Mesodermal cell (in vitro differentiated cells): ENCODE measurements at regions not wholly inside any gene's neighbourhood (a gene's known extent, or its start where the extent isn't known, plus 50 kb on each side); places are given as distances from the start of the nearest gene placed in this dataset.

Experiments used
- H3K27ac ChIP-seq: 2 replicates; pipeline ENCODE4 v1.7.0; 2013; ENCODE audit warnings: mild to moderate bottlenecking, low read depth, low read length, moderate library complexity; ENCODE audit not compliant: severe bottlenecking
- H3K36me3 ChIP-seq: 2 replicates; pipeline ENCODE4 v1.7.1; 2013; ENCODE audit warnings: mild to moderate bottlenecking, low read length, moderate library complexity; ENCODE audit not compliant: control insufficient read depth, insufficient read depth
- H3K4me1 ChIP-seq: one replicate; pipeline ENCODE4 v1.7.1; 2013; ENCODE audit warnings: mild to moderate bottlenecking, low read length; ENCODE audit not compliant: insufficient read depth, control insufficient read depth, poor library complexity, severe bottlenecking
- H3K4me3 ChIP-seq: 2 replicates; pipeline ENCODE4 v1.7.0; 2013; ENCODE audit warnings: low read length, control low read depth, mild to moderate bottlenecking; ENCODE audit not compliant: insufficient read depth, poor library complexity, severe bottlenecking; ENCODE audit errors: extremely low read depth
- H3K9me3 ChIP-seq: 2 replicates; pipeline ENCODE4 v1.7.1; 2013; ENCODE audit warnings: mild to moderate bottlenecking, low read length, moderate library complexity; ENCODE audit not compliant: control insufficient read depth
- WGBS, 2 experiments: methylation state at CpG; one replicate each; pipeline ENCODE4 v1.1.5; 2013; ENCODE audit warnings: missing lambda C conversion rate in 2 of 2; ENCODE audit not compliant: insufficient coverage in 2 of 2; 5-methylcytosine and 5-hydroxymethylcytosine counted together

DNA sequence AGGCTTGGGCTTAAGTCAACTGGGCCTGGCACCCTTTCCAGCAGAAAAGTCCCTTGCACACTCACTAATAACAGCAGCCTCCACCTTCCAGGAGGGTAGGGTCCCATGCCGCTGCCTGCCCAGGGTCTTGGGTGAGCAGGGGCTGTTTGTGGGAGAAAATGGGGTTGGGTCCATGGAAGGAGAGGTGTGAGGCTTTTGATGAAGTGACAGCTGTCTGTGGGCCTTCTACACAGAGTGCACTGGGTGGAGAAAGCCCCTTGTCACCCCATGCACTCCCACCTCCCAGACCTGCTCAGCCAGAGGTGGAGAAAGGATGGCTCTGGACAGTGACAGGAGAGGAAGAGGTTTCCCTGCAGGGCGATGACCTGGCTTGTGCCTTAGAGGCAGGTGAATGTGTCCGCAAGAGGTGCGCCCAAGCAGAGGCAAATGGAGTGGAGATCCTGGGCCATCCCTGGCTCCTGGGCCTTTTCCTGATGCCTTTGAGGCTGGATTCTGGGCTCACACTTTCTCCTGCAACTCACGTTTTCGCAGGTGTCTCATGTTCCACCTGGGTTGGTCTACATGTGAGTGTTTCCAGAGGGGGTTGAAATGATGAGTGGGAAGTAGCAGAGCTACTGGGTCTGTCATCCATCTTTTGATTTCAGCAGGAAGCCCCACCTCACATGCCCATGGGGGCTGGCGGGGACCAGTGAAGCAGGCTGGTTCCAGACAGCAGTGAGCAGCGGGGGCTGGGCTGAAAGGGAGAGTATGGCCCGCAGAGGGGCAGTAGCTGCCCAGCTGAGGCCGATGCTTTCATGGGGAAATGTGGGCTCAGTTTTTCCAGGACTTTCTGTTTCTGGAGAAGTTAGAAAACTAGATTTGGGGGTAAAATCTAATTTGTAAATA, 85.2 kb upstream of the PRR23E start:
- WGBS, 2 experiments: 88 to 93% methylated on average over 5 to 9 of the region's 10 CpGs
- no peaks in the 10 kb centered on the region for H3K36me3 ChIP-seq
- H3K9me3 ChIP-seq: peaks cover 15% of the 10 kb centered on the region
- H3K4me1 ChIP-seq: no peaks in the 10 kb centered on the region
- no peak overlapping the region for H3K4me3 ChIP-seq
- H3K27ac ChIP-seq: no peak overlapping the region

DNA sequence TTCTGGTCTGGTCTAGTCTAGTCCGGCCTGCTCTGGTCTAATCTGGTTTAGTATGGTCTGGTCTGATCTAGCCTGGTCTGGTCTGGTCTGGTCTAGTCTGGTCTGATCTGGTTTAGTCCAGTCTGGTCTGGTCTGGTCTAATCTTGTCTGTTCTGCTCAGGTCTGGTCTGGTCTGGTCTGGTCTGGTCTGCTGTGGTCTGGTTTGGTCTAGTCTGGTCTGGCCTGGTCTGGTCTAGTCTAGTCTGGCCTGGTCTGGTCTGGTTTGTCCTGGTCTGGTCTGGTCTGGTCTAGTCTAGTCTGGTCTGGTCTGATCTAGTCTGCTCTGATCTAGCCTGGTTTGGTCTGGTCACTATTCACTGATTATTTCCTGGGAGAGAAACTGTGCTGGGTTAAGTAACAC, 84.1 kb upstream of the PRR23E start:
- 83 to 100% methylated on average over 1 of the region's 1 CpG for WGBS, 2 experiments
- Histone ChIP-seq H3K27ac (peak overlapping the region; percentile 67), H3K36me3 (no peaks in the 10 kb centered on the region), H3K4me3 (no peak overlapping the region), H3K4me1 (no peaks in the 10 kb centered on the region), H3K9me3 (peaks cover 19% of the 10 kb centered on the region)

DNA sequence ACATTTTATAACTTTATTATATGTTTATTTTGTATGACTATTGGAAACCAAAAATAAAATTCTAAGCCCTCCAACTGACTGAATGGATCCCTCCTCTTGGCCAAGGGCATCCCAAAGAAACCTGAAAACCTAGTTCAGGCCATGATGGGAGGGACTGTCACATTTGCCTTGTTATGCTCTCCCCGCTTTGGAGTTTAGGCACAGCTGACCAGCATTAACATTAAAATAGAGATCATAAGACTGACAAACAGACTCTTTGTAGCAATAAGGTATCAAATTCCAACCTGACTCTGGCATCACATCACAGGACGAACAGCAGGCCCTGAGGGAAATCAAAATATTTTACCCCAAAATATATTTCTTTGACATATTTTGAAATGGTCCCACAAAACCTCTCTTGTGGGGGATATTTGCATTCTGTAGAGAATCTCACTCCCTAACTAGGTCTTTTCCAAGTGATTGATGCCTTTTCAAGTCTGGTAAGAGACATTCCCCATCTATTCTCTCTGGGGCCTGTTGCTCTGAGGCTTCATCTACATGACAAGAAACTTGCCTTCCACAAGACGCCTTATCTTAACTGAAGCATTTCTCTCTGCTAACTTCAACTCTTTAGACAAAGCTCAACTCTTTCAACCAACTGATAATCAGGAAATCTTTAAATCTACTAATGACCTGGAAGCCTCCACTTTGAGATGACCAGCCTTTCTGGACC, 81.8 kb upstream of the PRR23E start:
- 33 to 50% methylated on average over 2 of the region's 3 CpGs for WGBS, 2 experiments
- H3K36me3 ChIP-seq: no peaks in the 10 kb centered on the region
- no peaks in the 10 kb centered on the region for H3K4me1 ChIP-seq
- H3K4me3 ChIP-seq: no peak overlapping the region
- no peak overlapping the region for H3K27ac ChIP-seq
- H3K9me3 ChIP-seq: peaks cover 19% of the 10 kb centered on the region

DNA sequence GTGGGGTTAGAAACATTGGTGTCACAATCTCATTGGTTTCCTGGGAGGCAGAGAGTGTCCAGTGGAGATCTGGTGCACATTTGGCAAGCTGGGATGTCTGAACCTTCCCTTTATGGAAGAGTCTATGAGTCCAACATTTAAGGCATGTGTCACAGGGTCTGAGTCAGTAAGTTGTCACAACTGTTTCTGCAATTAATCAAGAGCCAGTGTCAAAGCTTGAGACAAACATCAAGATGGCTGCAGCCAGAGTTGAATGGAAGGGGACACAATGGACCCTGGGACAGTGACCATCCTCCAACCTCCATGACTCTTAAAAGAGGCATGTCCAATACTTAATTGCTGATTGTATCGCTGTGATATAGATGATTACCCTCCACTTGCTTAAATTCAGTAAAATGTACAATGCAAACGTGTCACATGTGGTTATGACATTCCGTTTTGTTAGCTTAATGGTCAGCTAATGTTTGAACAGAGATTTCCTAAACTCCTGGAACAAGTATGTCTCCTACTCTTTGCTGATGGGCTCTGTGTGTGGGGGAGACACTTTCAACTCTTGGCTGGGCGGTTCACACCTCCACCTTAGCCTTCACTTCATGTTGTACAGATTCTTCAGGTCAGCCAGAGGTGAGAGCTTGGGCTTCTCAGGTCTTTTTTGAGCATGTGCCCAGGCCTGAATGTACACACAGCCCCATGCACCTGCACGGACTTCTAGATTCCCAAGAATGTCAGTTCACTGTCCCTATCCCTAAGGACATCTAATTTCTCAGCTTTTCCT, 79.9 kb upstream of the PRR23E start:
- Histone ChIP-seq H3K4me3 (no peak overlapping the region), H3K9me3 (peaks cover 19% of the 10 kb centered on the region), H3K27ac (no peak overlapping the region), H3K36me3 (no peaks in the 10 kb centered on the region), H3K4me1 (no peaks in the 10 kb centered on the region)
- 72 to 86% methylated on average over 3 of the region's 5 CpGs for WGBS, 2 experiments

DNA sequence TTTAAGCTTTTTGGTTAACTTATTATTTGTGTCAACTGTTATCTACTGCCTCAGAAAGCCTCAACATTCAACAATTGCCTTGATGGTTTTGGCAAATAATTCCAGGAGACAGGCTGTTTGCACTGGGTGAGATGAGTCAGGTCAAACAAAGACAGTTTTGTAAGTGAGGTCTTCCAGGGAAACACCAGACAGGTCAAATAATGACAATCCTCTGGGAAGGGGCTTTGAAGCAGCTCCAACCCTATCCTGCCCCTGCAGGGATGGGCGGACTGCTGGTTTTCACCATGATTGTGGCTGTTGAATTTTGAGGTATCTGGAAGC, 79.4 kb upstream of the PRR23E start:
- Histone ChIP-seq H3K27ac (no peak overlapping the region), H3K4me3 (no peak overlapping the region), H3K4me1 (no peaks in the 10 kb centered on the region), H3K9me3 (peaks cover 19% of the 10 kb centered on the region), H3K36me3 (no peaks in the 10 kb centered on the region)
- WGBS, 2 experiments: 60 to 100% methylated on average over 1 of the region's 1 CpG

DNA sequence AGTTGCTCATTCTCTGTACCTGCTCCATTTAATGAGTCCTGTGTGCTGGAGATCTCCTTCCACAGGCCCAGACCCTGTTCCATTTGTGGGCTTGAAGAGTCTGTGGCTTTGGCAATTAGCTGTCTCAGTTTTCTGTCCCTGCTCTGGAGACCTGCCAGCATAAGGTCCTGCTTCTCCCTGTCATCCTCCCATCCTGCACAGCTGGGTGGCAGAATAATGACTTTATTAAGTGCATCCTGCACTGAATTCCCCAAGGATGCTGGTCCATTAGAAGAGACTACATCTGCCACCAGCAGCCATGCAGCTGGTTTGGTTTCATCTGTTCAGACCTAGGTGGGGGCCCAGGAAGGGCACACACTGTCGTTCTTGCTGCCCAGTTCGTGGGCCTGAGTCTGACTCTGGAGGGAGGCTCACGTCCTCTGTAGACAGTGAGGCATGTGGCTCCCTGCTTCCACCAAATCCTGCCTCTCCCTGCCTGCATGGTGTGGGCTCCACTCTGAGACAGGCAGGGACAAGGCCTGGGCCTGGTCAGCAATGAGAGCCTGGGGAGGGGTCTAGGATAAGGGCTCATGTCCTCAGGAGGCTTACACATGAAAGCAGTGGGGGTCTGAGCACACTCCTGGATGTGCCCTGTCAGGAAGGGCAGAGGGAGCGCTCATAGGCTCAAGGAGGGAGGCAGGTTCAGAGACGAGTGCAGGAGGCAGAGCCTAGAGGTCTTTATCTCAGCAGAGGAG, 78.4 kb upstream of the PRR23E start:
- Histone ChIP-seq H3K4me1 (no peaks in the 10 kb centered on the region), H3K4me3 (no peak overlapping the region), H3K27ac (no peak overlapping the region), H3K9me3 (peaks cover 19% of the 10 kb centered on the region), H3K36me3 (no peaks in the 10 kb centered on the region)
- 74 to 92% methylated on average over 2 to 5 of the region's 5 CpGs for WGBS, 2 experiments

DNA sequence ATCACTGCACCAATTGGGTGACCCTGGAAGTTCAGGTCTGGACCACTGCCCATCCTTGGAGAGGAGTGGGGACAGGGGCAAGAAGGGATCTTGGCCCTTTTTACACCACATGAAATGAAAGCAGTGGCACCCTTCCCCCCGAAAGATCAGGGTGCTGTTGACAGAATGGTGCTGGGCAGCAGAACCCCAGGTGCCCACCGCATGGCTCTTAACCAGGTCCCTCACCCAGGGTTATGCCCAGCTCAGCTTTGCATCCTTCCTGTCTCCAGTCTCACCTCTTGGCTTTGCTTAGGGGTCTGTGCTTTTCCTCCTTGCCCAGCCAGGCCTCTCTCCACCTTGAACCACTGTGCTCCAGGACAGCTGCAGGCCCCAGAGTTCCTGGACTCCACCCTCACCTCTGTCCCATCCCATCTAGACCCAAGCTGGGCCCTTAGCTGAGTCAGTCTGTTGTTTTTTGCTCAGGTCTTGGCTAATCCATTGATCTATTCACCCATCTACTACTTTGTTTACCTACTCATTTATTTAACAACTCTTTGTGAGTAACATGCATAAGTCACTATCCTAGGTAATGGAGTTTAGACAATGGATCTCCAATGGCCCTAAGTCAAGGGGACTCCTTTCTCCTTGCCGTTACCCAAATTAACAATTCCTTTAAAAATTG, 77.1 kb upstream of the PRR23E start:
- WGBS, 2 experiments: 88 to 89% methylated on average over 2 of the region's 3 CpGs
- Histone ChIP-seq H3K27ac (no peak overlapping the region), H3K36me3 (no peaks in the 10 kb centered on the region), H3K9me3 (peaks cover 19% of the 10 kb centered on the region), H3K4me3 (no peak overlapping the region), H3K4me1 (no peaks in the 10 kb centered on the region)

DNA sequence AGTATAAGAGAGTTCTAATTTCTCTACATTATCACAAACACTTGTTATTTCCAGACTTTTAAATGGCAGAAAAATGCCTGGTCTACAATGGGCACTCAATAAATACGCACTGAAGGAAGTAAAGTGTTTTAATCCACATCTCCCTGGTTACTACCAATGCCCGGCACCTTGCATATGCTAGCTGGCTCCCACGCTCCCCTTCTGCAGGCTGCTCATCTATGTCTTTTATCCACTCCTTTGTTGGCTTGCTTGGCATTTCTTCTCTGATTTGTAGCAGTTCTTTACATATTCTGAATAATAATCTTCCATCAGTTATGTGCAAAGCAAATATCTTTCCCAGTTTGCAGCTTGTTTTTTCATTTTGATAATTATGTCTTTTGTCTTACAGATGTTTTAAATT, 74.6 kb upstream of the PRR23E start:
- WGBS, 2 experiments: 90 to 95% methylated on average over 3 of the region's 3 CpGs
- H3K9me3 ChIP-seq: no peaks in the 10 kb centered on the region

DNA sequence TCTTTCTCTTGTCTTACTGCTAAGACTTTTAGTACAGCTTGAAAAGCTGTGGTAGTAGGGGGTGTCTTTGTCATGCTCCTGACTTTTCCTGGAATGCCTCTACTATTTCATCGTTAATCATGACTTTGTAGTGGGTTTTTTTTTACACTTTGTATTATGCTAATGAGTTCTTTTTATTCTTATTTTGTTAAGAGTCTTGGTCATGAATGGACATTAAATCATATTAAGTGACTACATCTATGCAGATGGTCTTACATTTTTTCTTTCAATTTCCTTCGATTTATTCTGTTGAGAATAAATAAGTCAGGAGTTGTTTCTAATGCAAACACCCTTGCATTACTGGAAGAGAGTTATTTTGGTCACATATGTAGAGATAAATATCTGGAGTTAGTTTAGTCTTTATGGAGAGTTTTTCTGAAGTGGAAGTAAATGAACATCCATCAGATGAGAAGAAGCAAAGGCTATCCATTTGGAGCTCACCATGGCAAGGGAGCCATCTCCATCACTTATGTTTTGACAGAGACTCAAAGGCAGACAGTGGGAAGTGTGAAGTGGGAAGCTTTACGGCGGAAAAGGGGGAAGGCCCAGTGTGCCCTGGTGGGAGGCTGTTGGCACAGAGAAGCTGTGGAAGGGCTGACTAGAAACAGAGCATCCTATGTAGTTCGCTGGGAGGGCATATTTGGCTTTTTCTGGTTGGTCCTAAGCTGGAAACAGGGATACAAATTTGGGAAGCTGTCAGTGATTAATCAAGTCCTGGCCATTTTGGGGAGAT, 73.1 kb upstream of the PRR23E start:
- Histone ChIP-seq H3K4me3 (no peak overlapping the region), H3K36me3 (no peaks in the 10 kb centered on the region), H3K4me1 (no peaks in the 10 kb centered on the region), H3K9me3 (no peaks in the 10 kb centered on the region), H3K27ac (no peak overlapping the region)
- 77 to 90% methylated on average over 3 to 4 of the region's 5 CpGs for WGBS, 2 experiments

More for the DNA sequence above, 74.6 kb upstream of the PRR23E start:
- Histone ChIP-seq H3K4me3 (no peak overlapping the region), H3K4me1 (no peaks in the 10 kb centered on the region), H3K27ac (no peak overlapping the region), H3K36me3 (no peaks in the 10 kb centered on the region)
